HG02943 (cell line): ENCODE measurements at regions not wholly inside any gene's neighbourhood (a gene's known extent, or its start where the extent isn't known, plus 50 kb on each side); places are given as distances from the start of the nearest gene placed in this dataset.

ENCODE experiments used
- ATAC-seq: cut with Tn5 transposase; IDR thresholded peaks from one replicate; pipeline ENCODE4 v1.9.1; 2021; ENCODE audit warnings: mild to moderate bottlenecking, low read depth, moderate library complexity; ENCODE audit not compliant: unreplicated experiment

DNA sequence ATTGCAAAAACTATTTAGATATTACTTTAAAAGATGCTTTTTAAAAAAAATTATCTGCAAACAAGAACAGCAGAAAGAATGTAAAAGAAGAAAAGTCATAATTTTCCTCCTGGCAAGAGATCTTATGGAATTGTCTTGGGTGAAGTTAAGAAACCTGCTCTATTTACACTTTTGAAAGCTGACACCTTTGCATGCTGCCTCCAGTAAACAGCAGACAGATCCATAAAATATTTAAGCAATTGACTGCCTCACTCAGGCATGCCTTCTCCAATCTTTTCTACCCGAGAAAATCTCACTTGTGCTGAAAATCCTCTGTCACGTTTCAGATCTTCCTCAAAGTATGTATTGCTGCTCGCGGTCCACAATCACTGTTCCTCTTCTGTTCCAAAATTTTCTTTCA, 107.9 kb upstream of the ZP4 start:
- ATAC-seq: no peak

DNA sequence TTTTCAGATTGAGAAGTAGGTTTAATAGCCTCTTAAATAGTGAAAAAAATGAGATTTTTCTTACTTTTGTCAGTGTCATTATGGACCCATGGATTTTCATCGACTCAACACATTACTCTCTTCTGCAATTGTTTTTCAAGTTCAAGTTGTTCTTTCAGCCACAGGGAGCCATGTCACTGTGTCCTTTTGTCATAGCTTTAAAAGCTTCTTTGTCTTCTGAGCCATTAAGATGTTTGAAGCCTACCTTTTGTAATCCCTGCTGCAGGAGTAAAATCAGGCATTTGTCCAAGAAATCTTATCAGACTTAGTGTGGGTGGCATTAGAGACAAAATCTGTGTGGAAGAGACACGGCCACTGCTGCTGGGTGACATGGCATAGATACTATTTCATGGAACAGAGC, 92.8 kb upstream of the ZP4 start:
- no peak for ATAC-seq

GRCh38 chr1:237981223-237981622, 90.5 kb upstream of the ZP4 start:
- ATAC-seq: no peak

DNA sequence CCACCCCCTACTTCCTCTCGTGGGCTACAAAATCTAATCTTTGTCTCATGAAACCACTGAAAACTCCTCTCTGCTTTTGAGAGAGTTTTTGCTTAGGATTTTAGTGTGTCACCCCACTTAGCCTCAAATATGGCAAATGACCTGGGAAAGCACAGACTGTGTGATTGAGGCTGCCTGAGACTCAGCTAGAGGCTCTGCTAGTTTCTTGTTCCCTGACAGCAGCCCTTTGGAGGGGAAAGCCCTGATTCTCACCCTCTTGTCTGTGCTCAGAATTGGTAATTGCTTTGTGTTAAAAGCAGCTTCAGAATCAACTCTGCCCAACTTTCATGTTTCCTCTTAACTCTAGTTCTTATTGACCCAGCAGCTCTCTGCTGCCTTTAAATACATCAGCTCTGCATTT, 85.6 kb upstream of the ZP4 start:
- no peak for ATAC-seq

GRCh38 chr1:237975903-237976302, 85.2 kb upstream of the ZP4 start:
- ATAC-seq: no peak

DNA sequence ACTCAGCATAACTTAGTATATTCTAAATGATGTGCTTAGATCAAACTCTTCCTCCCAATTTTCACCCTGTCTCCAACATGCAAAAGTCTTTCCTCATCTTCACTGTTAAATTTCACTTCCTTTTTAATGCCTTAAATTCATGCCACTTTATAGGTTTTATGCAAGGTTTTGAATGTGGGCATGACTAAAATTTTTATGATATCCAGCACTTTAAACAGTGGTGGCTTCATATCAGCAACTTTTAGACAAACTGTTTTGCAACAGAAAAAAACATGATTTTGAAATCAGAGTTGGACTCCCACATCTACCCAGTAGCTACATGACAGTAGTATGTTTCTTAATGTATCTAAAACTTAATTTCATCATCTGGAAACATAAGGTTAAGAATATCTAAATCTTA, 84.7 kb upstream of the ZP4 start:
- ATAC-seq: no peak

- no peak for ATAC-seq
Observed at GRCh38 chr1:237972186-237972585, 81.5 kb upstream of the ZP4 start.

- ATAC-seq: no peak
Observed at GRCh38 chr1:237962985-237963384, 72.3 kb upstream of the ZP4 start.

GRCh38 chr1:237961754-237962153, 71.0 kb upstream of the ZP4 start:
- no peak for ATAC-seq

DNA sequence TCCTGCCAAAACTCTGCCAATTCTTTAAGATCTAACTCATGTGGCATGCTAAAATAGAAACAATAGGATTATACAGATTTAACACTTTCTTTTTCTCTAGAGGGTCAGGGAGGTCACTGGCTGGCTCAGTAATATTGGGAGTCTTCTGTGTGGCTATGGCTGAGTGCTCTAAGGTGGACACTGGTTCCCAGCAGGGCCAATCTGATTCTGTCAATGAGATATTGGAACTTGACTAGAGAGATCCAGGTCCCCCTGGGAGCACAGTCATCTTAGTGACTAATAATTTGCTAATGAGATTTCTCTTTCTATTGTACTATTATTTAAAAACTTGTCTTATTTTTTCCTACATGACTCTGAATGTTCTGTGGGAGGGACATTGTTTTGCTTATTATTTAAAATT, 69.1 kb upstream of the ZP4 start:
- ATAC-seq: no peak

DNA sequence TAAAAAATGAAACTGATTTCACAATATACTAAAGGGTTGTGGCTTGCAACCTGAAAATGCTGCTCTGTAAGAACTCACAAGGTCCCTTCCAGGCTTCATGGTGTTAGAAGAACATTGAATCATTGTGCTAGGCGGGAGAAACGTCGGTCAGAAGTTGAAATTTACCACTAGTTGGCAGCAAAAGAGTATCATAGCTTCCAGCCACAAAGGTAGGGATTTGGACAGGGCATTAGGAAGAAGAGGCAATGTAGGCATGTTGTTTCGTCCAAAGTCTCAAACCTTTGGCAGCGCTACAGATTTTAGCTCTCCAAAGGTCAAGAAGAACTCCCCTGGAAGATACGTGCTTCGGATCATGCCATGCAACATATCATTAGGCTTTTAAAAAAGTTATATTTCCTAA, 62.5 kb upstream of the ZP4 start:
- ATAC-seq: no peak
